ENCODE measurements at regions not wholly inside any gene's neighbourhood (a gene's known extent, or its start where the extent isn't known, plus 50 kb on each side); places are given as distances from the start of the nearest gene placed in this dataset.

DNA sequence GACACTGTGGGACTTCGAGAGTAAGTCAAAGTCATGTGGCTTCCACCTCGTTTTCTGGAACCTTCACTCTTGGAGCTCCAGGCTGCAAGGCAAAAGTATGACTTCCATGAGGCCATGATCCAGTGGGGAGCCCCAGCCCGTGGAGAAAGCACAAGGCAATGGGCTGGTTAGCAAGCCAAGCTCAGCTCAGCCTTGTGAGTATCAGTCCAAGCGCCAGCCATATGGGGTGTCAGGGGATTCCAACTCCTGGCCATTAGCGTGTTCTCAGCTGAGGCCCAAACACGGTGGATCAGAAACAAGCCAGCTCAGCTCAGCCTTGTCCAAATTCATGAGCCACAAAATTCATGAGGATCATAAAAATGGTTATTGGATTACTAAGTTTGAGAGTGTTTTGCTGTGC lies 261.0 kb downstream of the RHOU start:
- 98% methylated on average over 6 of the region's 6 CpGs for WGBS (ENCODE audit: insufficient coverage)
- H3K9ac ChIP-seq (ENCODE audit: insufficient read depth, low read length, poor library complexity, severe bottlenecking) = no peak overlapping the region
- no peak overlapping the region for H2AFZ ChIP-seq (ENCODE audit: insufficient read depth, low read depth, low read length, poor library complexity, severe bottlenecking)
- no peaks in the 10 kb centered on the region for H4K20me1 ChIP-seq (ENCODE audit: insufficient read depth, low read length)
- no peak for TF ChIP-seq CTCF (IDR thresholded peaks at IDR 0.05)
- no peaks in the 10 kb centered on the region for H3K36me3 ChIP-seq (replicated peaks in 1 of 2; ENCODE audit: control insufficient read depth in 1 of 2, insufficient read depth in 2 of 2, low read length in 2 of 2)
- H3K27ac Mint-ChIP-seq = peak overlapping the region in 2 of 7 donors; percentile 55 to 80
- no peak overlapping the region for H3K4me3 Mint-ChIP-seq
- no peak for DNase-seq
- H3K27me3 ChIP-seq (ENCODE audit: control insufficient read depth in 2 of 2, insufficient read depth in 2 of 2, low read length in 2 of 2) = no peaks in the 10 kb centered on the region
- H3K4me3 ChIP-seq (replicated peaks in 1 of 3; ENCODE audit: low read depth in 2 of 3, low read length in 3 of 3) = no peak overlapping the region
- peaks cover 0 to 3% of the 10 kb centered on the region in 2 donors for H3K36me3 Mint-ChIP-seq
- H3K79me2 ChIP-seq (ENCODE audit: insufficient read depth, low read length) = no peaks in the 10 kb centered on the region
- no peak overlapping the region for H3K4me2 ChIP-seq (replicated peaks; ENCODE audit: extremely low read depth, low read length, poor library complexity, severe bottlenecking)
- peaks cover 0 to 3% (median 0%) of the 10 kb centered on the region in 3 donors for H3K27me3 Mint-ChIP-seq (ENCODE audit: low read depth in 3 of 3)
- peaks cover 31 to 47% of the 10 kb centered on the region in 2 donors for H3K4me1 ChIP-seq (ENCODE audit: control insufficient read depth in 1 of 2, insufficient read depth in 2 of 2, low read length in 2 of 2)
- no peaks in the 10 kb centered on the region for H3K9me3 Mint-ChIP-seq
- H3K9me3 ChIP-seq (replicated peaks in 1 of 2; ENCODE audit: control insufficient read depth in 1 of 2, insufficient read depth in 1 of 2, low read length in 2 of 2) = no peaks in the 10 kb centered on the region
- peaks cover 60% of the 10 kb centered on the region for H3K4me1 Mint-ChIP-seq
- intact Hi-C loops (cut with micrococcal nuclease) = loop anchor here in 1 of 2 donors (5.0 to 10.0 kb wide), 2 partner anchors 51 to 229 kb away; no protein-coding TSS in a partner anchor
- peak overlapping the region in 1 of 2 donors; percentile 85 for H3K27ac ChIP-seq (ENCODE audit: low read depth in 1 of 2, low read length in 2 of 2)

DNA sequence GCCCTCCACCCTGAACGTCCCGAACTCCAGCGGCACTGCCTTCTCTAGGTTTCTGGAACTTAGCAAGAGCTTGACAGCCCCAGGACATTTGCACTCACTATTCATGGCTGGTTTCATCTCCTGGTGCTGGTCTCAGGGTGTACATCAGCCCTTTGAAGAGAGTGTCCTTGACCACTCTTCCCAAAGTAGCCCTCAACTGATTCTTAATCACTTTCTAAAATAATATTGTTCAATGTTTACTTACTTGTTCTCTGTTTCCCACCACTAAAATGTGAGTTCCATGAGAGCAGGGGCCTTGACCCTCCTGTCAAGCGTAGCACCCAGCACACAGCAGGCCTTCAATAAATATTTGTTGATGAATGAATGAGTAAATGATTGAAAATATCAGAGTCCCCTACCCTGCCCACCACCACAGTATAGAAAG lies 262.5 kb downstream of the RHOU start:
- Mint-ChIP-seq H3K4me1 (peaks cover 55% of the 10 kb centered on the region), H3K27ac (peak overlapping the region in 2 of 7 donors; percentile 34 to 55), H3K27me3 (ENCODE audit: low read depth in 3 of 3) (peaks cover 0 to 3% (median 0%) of the 10 kb centered on the region in 3 donors), H3K4me3 (no peak overlapping the region), H3K9me3 (peaks cover 0 to 2% (median 0%) of the 10 kb centered on the region in 7 donors), H3K36me3 (peaks cover 0 to 1% of the 10 kb centered on the region in 2 donors)
- Histone ChIP-seq H3K79me2 (ENCODE audit: insufficient read depth, low read length) (no peaks in the 10 kb centered on the region), H3K27me3 (ENCODE audit: control insufficient read depth in 2 of 2, insufficient read depth in 2 of 2, low read length in 2 of 2) (no peaks in the 10 kb centered on the region), H3K4me3 (replicated peaks in 1 of 3; ENCODE audit: low read depth in 2 of 3, low read length in 3 of 3) (no peak overlapping the region), H4K20me1 (ENCODE audit: insufficient read depth, low read length) (no peaks in the 10 kb centered on the region), H2AFZ (ENCODE audit: insufficient read depth, low read depth, low read length, poor library complexity, severe bottlenecking) (no peak overlapping the region), H3K4me1 (ENCODE audit: control insufficient read depth in 1 of 2, insufficient read depth in 2 of 2, low read length in 2 of 2) (peaks cover 21 to 32% of the 10 kb centered on the region in 2 donors), H3K9ac (ENCODE audit: insufficient read depth, low read length, poor library complexity, severe bottlenecking) (no peak overlapping the region), H3K4me2 (replicated peaks; ENCODE audit: extremely low read depth, low read length, poor library complexity, severe bottlenecking) (no peak overlapping the region), H3K36me3 (replicated peaks in 1 of 2; ENCODE audit: control insufficient read depth in 1 of 2, insufficient read depth in 2 of 2, low read length in 2 of 2) (no peaks in the 10 kb centered on the region), H3K9me3 (replicated peaks in 1 of 2; ENCODE audit: control insufficient read depth in 1 of 2, insufficient read depth in 1 of 2, low read length in 2 of 2) (no peaks in the 10 kb centered on the region), H3K27ac (ENCODE audit: low read depth in 1 of 2, low read length in 2 of 2) (no peak overlapping the region)
- intact Hi-C loops (cut with micrococcal nuclease) = loop anchor here in 1 of 2 donors (5.0 to 10.0 kb wide), 2 partner anchors 50 to 227 kb away; no protein-coding TSS in a partner anchor
- DNase-seq = no peak
- 100% methylated on average over 3 of the region's 4 CpGs for WGBS (ENCODE audit: insufficient coverage)
- no peak for TF ChIP-seq CTCF (IDR thresholded peaks at IDR 0.05)

All from CD14-positive monocyte (primary cell).